Lung (tissue), 11 donors: ENCODE measurements at regions not wholly inside any gene's neighbourhood (a gene's known extent, or its start where the extent isn't known, plus 50 kb on each side); places are given as distances from the start of the nearest gene placed in this dataset.

Experiments used
- ATAC-seq: fragments of 200-7000 bp; cut with Tn5 transposase; one replicate; pipeline ENCODE4 v1.9.1; 2020; ENCODE audit warnings: moderate number of reproducible peaks; ENCODE audit not compliant: insufficient read depth, low FRiP score
- DNase-seq, 3 donors: peaks; one replicate each; pipeline ENCODE4 v3.0.0-alpha.2; 2013 to 2017
- H3K27ac ChIP-seq, 2 donors: one replicate each; pipeline ENCODE4 v1.5.1; 2013; ENCODE audit warnings: mild to moderate bottlenecking in 2 of 2, moderate library complexity in 2 of 2, control low read depth in 1 of 2, inconsistent platforms in 1 of 2, low read depth in 1 of 2, low read length in 1 of 2
- H3K27me3 ChIP-seq, 3 donors: one replicate each; pipeline ENCODE4 v1.5.1; 2013; ENCODE audit warnings: low read length in 2 of 3; ENCODE audit not compliant: control insufficient read depth in 3 of 3, insufficient read depth in 3 of 3
- H3K36me3 ChIP-seq, 4 donors: one replicate each; pipeline ENCODE4 v1.5.1; 2013; ENCODE audit warnings: low read length in 4 of 4, mild to moderate bottlenecking in 1 of 4, moderate library complexity in 1 of 4; ENCODE audit not compliant: control insufficient read depth in 4 of 4, insufficient read depth in 4 of 4
- H3K4me1 ChIP-seq, 5 donors: one replicate each; pipeline ENCODE4 v1.5.1; 2013; ENCODE audit warnings: low read length in 5 of 5, mild to moderate bottlenecking in 2 of 5, moderate library complexity in 1 of 5; ENCODE audit not compliant: control insufficient read depth in 5 of 5, insufficient read depth in 5 of 5
- H3K4me3 ChIP-seq: one replicate; pipeline ENCODE4 v1.5.1; 2013; ENCODE audit warnings: mild to moderate bottlenecking, control low read depth, moderate library complexity
- H3K9ac ChIP-seq, 2 donors: one replicate each; pipeline ENCODE4 v1.5.1; 2013; ENCODE audit warnings: low read length in 2 of 2, control low read depth in 1 of 2; ENCODE audit not compliant: insufficient read depth in 1 of 2
- H3K9me3 ChIP-seq, 4 donors: one replicate each; pipeline ENCODE4 v1.5.1; 2013; ENCODE audit warnings: low read length in 3 of 4, mild to moderate bottlenecking in 1 of 4, moderate library complexity in 1 of 4; ENCODE audit not compliant: control insufficient read depth in 4 of 4, insufficient read depth in 3 of 4
- CTCF ChIP-seq: IDR thresholded peaks from 2 replicates; pipeline ENCODE4 v1.5.1; 2012; ENCODE audit warnings: mild to moderate bottlenecking; ENCODE audit errors: control extremely low read depth, extremely low read depth
- WGBS, 2 donors: extraction: QIAGEN DNeasy Blood & Tissue Kit; methylation state at CpG; one replicate each; pipeline ENCODE4 v1.1.7; 2013; 5-methylcytosine and 5-hydroxymethylcytosine counted together
- donor health status: control.
- donor health status: control.
- donor health status: Bipolar disorder and iron deficiency.
- donor health status: healthy.
- donor health status: DM: yes; HTN: yes; CAD: no.

GRCh38 chr2:76202866-76203265, 492.2 kb upstream of the GCFC2 start:
- TF ChIP-seq CTCF: no peak
- WGBS, 2 donors: 86 to 92% methylated on average over 2 of the region's 2 CpGs
- no peaks in the 10 kb centered on the region for H3K36me3 ChIP-seq

GRCh38 chr2:76197842-76198448, 487.2 kb upstream of the GCFC2 start:
- Histone ChIP-seq H3K27ac (no peak overlapping the region), H3K4me1 (no peaks in the 10 kb centered on the region), H3K4me3 (no peak overlapping the region), H3K27me3 (no peaks in the 10 kb centered on the region), H3K9ac (no peak overlapping the region), H3K36me3 (no peaks in the 10 kb centered on the region), H3K9me3 (peaks cover 0 to 4% (median 0%) of the 10 kb centered on the region in 4 donors)
- peak; percentile 4 for TF ChIP-seq CTCF
- WGBS, 2 donors: 22 to 24% methylated on average over 7 of the region's 7 CpGs
- DNase-seq (peak; percentile 69 to 87 (median 79)), ATAC-seq (no peak)

More at GRCh38 chr2:76202866-76203265, 492.2 kb upstream of the GCFC2 start:
- Histone ChIP-seq H3K9me3 (no peaks in the 10 kb centered on the region), H3K4me1 (no peaks in the 10 kb centered on the region), H3K4me3 (no peak overlapping the region), H3K27ac (no peak overlapping the region), H3K27me3 (no peaks in the 10 kb centered on the region), H3K9ac (no peak overlapping the region)
- ATAC-seq: no peak
- no peak for DNase-seq

GRCh38 chr2:76197428-76197827, 486.7 kb upstream of the GCFC2 start:
- Histone ChIP-seq H3K27ac (no peak overlapping the region), H3K4me3 (no peak overlapping the region), H3K9me3 (peaks cover 0 to 4% (median 0%) of the 10 kb centered on the region in 4 donors), H3K36me3 (no peaks in the 10 kb centered on the region), H3K4me1 (no peaks in the 10 kb centered on the region), H3K9ac (no peak overlapping the region), H3K27me3 (no peaks in the 10 kb centered on the region)
- DNase-seq: no peak
- ATAC-seq: no peak
- WGBS, 2 donors: 77 to 78% methylated on average over 9 of the region's 9 CpGs
- no peak for TF ChIP-seq CTCF
